CD4-positive, alpha-beta memory T cell (primary cell): ENCODE measurements at regions not wholly inside any gene's neighbourhood (a gene's known extent, or its start where the extent isn't known, plus 50 kb on each side); places are given as distances from the start of the nearest gene placed in this dataset.
"Not testable (repeated sequence)": the region's sequence is repeated elsewhere in the genome, so short reads cannot be mapped to it uniquely, and the experiment has no call there.

Experiments
- CTCF ChIA-PET: fragments of 350-600 bp; sonication (Branson Sonifier 250); formaldehyde crosslinking; loops from one replicate; lab custom pipeline; 2021; ENCODE audit warnings: inconsistent platforms; ENCODE audit not compliant: partially characterized antibody; lab: Charles Lee
- POLR2A ChIA-PET: fragments of 350-600 bp; sonication (Branson Sonifier 250); formaldehyde crosslinking; loops from one replicate; lab custom pipeline; 2021; ENCODE audit not compliant: partially characterized antibody; lab: Charles Lee
- DNase-seq, 5 donors: peaks; one replicate each; pipeline versions ENCODE4 v3.0.0 to v3.0.0-alpha.2; 2020 to 2022; ENCODE audit warnings: mixed read lengths in 1 of 5
- H3K27ac ChIP-seq: one replicate; pipeline ENCODE4 v1.7.0; 2013; ENCODE audit warnings: low read depth, low read length
- H3K27me3 ChIP-seq: 2 replicates; pipeline ENCODE4 v1.7.0; 2013; ENCODE audit warnings: mild to moderate bottlenecking, low read length, moderate library complexity; ENCODE audit not compliant: insufficient read depth
- H3K36me3 ChIP-seq: 2 replicates; pipeline ENCODE4 v1.7.0; 2013; ENCODE audit warnings: mild to moderate bottlenecking, low read length, moderate library complexity; ENCODE audit not compliant: insufficient read depth
- H3K4me1 ChIP-seq: 2 replicates; pipeline ENCODE4 v1.7.0; 2013; ENCODE audit warnings: mild to moderate bottlenecking, low read length, moderate library complexity; ENCODE audit not compliant: insufficient read depth
- H3K4me3 ChIP-seq, 2 donors: one replicate each; pipeline ENCODE4 v1.7.0; 2013; ENCODE audit warnings: low read length in 2 of 2, mild to moderate bottlenecking in 1 of 2
- H3K9me3 ChIP-seq, 2 donors: one replicate each; pipeline ENCODE4 v1.7.0; 2013; ENCODE audit warnings: low read length in 2 of 2, control low read depth in 1 of 2; ENCODE audit not compliant: control insufficient read depth in 1 of 2
- H3K27ac Mint-ChIP-seq, 7 donors: one replicate each; pipeline ENCODE4 v1.8.0; 2020 to 2021; ENCODE audit warnings: mixed read lengths in 7 of 7, mild to moderate bottlenecking in 6 of 7, inconsistent platforms in 3 of 7, moderate library complexity in 3 of 7
- H3K27me3 Mint-ChIP-seq, 2 donors: one replicate each; pipeline ENCODE4 v1.8.0; 2020 to 2021; ENCODE audit warnings: mixed read lengths in 2 of 2
- H3K36me3 Mint-ChIP-seq, 2 donors: one replicate each; pipeline ENCODE4 v1.8.0; 2020 to 2021; ENCODE audit warnings: mixed read lengths in 2 of 2, inconsistent platforms in 1 of 2, mild to moderate bottlenecking in 1 of 2
- H3K4me1 Mint-ChIP-seq, 4 donors: one replicate each; pipeline ENCODE4 v1.8.0; 2020 to 2021; ENCODE audit warnings: mixed read lengths in 4 of 4, mild to moderate bottlenecking in 1 of 4
- H3K4me3 Mint-ChIP-seq, 8 donors: one replicate each; pipeline ENCODE4 v1.8.0; 2020 to 2021; ENCODE audit warnings: mixed read lengths in 8 of 8, mild to moderate bottlenecking in 7 of 8, moderate library complexity in 6 of 8, inconsistent platforms in 3 of 8
- H3K9me3 Mint-ChIP-seq, 8 donors: one replicate each; pipeline ENCODE4 v1.8.0; 2020 to 2021; ENCODE audit warnings: mixed read lengths in 8 of 8, mild to moderate bottlenecking in 5 of 8, inconsistent platforms in 3 of 8, moderate library complexity in 1 of 8
- intact Hi-C: fragments of 100-400 bp; cut with micrococcal nuclease; formaldehyde crosslinking; loops from one replicate; pipeline ENCODE4 v1.15.1; 2023

DNA sequence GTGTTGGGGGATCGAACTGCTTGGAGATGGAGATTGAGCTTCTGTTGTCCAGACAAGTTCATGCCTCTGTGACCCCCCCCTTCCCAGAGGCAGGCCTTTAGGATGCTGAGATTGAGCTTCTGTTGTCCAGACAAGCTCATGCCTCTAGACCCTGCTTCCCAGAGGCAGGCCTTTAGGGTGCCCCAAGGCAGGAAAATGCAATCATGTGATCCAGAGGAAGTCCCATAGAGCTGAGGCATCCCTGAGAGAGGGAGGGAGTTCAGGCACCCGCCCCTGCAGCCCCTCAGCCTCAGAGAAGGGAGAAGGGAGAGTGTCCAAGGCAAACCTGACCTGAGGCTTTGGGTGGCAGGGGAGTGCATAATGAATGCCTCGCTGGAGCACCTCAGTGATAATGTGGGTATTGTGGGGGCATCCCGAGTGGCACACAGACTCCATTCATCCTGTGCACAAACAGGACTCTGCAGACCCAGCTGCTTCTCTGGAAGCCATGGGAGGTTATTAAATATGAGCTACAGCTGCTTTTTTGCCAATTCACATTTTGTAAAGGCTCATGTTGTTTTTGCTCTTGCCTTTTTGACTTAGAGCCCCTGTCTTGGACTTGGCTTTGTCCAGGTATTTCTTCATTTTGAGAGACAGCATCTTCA is 182.4 kb upstream of the IRF2BP2 start:
- DNase-seq, H3K27me3 Mint-ChIP-seq, H3K4me1 Mint-ChIP-seq, H3K9me3 Mint-ChIP-seq, H3K4me3 Mint-ChIP-seq, intact Hi-C loops, H3K36me3 Mint-ChIP-seq, H3K27ac ChIP-seq, H3K4me3 ChIP-seq, H3K27me3 ChIP-seq, H3K9me3 ChIP-seq, H3K4me1 ChIP-seq, H3K27ac Mint-ChIP-seq, POLR2A ChIA-PET, H3K36me3 ChIP-seq, CTCF ChIA-PET: not testable (repeated sequence)

DNA sequence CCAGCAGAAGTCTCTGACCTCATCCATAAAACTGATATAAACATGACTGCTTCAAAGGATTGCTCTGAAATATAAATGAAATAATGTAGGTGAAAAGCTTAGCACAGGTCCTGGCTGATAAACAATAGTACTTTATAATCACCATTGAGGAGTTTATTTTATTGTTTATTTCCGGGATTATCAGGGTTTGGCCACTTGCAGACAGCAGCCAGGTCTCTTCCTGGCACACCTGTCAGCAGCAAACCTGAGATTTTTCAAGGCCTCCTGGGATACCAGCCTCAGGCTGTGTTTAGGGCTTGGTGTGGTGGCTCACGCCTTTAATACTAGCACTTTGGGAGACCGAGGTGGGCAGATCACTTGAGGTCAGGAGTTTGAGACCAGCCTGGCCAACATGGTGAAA is 181.6 kb upstream of the IRF2BP2 start:
- H3K27ac ChIP-seq, H3K4me1 Mint-ChIP-seq, H3K9me3 Mint-ChIP-seq, H3K27me3 Mint-ChIP-seq, intact Hi-C loops, H3K36me3 ChIP-seq, H3K4me3 Mint-ChIP-seq, H3K27me3 ChIP-seq, H3K4me1 ChIP-seq, H3K4me3 ChIP-seq, CTCF ChIA-PET, H3K36me3 Mint-ChIP-seq, DNase-seq, H3K27ac Mint-ChIP-seq, H3K9me3 ChIP-seq, POLR2A ChIA-PET: not testable (repeated sequence)

DNA sequence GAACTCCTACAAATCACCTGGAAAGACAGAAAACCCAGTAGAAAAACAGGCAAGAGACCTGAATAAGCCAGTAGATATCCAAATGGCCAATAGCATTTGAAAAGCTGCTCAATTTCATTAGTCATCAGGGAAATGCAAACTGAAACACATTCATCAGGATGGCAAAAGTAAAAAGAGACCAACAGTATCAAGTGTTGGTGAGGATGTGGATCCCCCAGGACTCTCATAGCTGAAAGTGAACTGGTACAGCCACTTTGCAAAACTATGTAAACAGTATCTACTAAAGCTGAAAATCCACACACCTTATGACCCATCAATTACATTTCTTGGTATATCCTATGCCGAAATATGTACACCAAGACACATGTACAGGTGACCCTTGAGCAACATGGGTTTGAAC is 180.4 kb upstream of the IRF2BP2 start:
- H3K4me3 Mint-ChIP-seq, H3K9me3 Mint-ChIP-seq, H3K27me3 ChIP-seq, POLR2A ChIA-PET, H3K4me3 ChIP-seq, H3K36me3 Mint-ChIP-seq, H3K9me3 ChIP-seq, CTCF ChIA-PET, H3K4me1 ChIP-seq, intact Hi-C loops, H3K27ac ChIP-seq, H3K4me1 Mint-ChIP-seq, H3K36me3 ChIP-seq, H3K27me3 Mint-ChIP-seq, DNase-seq: not testable (repeated sequence)
- H3K27ac Mint-ChIP-seq: peak overlapping the region in 1 of 7 donors; percentile 35

- not testable (repeated sequence) for H3K36me3 Mint-ChIP-seq
Measured at GRCh38 chr1:234787011-234787584, 177.1 kb upstream of the IRF2BP2 start.

GRCh38 chr1:234785922-234786321 is 175.9 kb upstream of the IRF2BP2 start:
- H3K9me3 Mint-ChIP-seq, H3K4me1 Mint-ChIP-seq, intact Hi-C loops, H3K27me3 Mint-ChIP-seq, DNase-seq, H3K4me1 ChIP-seq, H3K9me3 ChIP-seq, CTCF ChIA-PET, H3K27ac Mint-ChIP-seq, H3K4me3 Mint-ChIP-seq, POLR2A ChIA-PET, H3K36me3 Mint-ChIP-seq, H3K4me3 ChIP-seq, H3K36me3 ChIP-seq, H3K27ac ChIP-seq: not testable (repeated sequence)
- peaks cover 13% of the 10 kb centered on the region for H3K27me3 ChIP-seq

More at GRCh38 chr1:234787011-234787584, 177.1 kb upstream of the IRF2BP2 start:
- CTCF ChIA-PET, H3K36me3 ChIP-seq, H3K9me3 ChIP-seq, POLR2A ChIA-PET, DNase-seq, H3K4me3 Mint-ChIP-seq, H3K27ac Mint-ChIP-seq, H3K27me3 Mint-ChIP-seq, H3K4me3 ChIP-seq, H3K9me3 Mint-ChIP-seq, H3K27ac ChIP-seq, intact Hi-C loops, H3K27me3 ChIP-seq, H3K4me1 ChIP-seq, H3K4me1 Mint-ChIP-seq: not testable (repeated sequence)

GRCh38 chr1:234785471-234785919 is 175.5 kb upstream of the IRF2BP2 start:
- POLR2A ChIA-PET, CTCF ChIA-PET, DNase-seq, H3K9me3 ChIP-seq, H3K27ac Mint-ChIP-seq, H3K36me3 Mint-ChIP-seq, intact Hi-C loops, H3K4me3 Mint-ChIP-seq, H3K27ac ChIP-seq, H3K4me3 ChIP-seq, H3K9me3 Mint-ChIP-seq, H3K4me1 Mint-ChIP-seq, H3K36me3 ChIP-seq, H3K4me1 ChIP-seq, H3K27me3 Mint-ChIP-seq: not testable (repeated sequence)
- H3K27me3 ChIP-seq: peaks cover 18% of the 10 kb centered on the region

DNA sequence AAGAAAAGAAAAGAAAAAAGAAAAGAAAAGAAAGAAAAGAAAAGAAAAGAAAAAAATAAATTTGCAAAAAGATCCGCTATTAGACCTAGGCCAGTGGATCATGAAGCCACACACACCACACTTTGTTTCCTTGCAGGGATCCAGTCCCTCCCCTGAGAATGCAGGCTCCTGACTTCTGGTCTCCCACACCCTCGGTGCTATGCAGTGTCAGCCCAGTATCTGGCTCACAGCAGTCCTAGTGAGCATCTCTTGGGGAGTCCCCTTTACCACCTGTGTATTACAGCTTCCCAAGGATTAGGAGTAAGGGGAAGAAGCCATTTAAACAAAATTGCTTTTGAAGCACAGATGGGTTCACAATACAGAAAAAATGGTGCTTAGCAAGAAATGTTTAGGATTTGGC is 174.1 kb upstream of the IRF2BP2 start:
- H3K9me3 Mint-ChIP-seq, H3K36me3 ChIP-seq, DNase-seq, POLR2A ChIA-PET, H3K9me3 ChIP-seq, H3K27ac ChIP-seq, intact Hi-C loops, H3K4me1 ChIP-seq, H3K27me3 Mint-ChIP-seq, H3K4me3 Mint-ChIP-seq, H3K4me1 Mint-ChIP-seq, H3K36me3 Mint-ChIP-seq, H3K4me3 ChIP-seq, CTCF ChIA-PET, H3K27ac Mint-ChIP-seq: not testable (repeated sequence)
- peaks cover 20% of the 10 kb centered on the region for H3K27me3 ChIP-seq

DNA sequence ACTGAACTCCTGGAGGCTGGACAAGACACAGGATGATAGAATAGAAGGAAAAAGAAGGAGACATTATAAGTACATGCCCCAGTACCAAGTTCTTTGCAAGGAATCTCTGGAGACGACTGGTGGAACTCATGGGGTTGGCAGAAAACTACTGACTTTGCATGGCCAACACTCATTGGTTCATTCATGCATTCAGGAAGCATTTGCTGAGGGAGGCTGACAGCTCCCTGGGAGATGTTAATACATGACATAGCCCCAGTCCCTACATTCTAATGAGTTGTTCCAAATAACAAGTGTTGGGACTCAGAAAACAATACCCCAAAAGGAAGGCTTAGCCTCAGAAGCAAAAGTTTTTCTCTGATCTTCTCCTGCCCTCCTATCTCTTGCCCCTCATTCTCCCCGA is 172.8 kb upstream of the IRF2BP2 start:
- DNase-seq: no peak
- H3K4me3 Mint-ChIP-seq: no peak overlapping the region
- CTCF ChIA-PET: no interaction called here

More for the DNA sequence above, 172.8 kb upstream of the IRF2BP2 start:
- no peaks in the 10 kb centered on the region for H3K36me3 Mint-ChIP-seq
- intact Hi-C loops: no loop called here
- Histone ChIP-seq H3K27ac (no peak overlapping the region), H3K4me3 (no peak overlapping the region), H3K4me1 (peaks cover 9% of the 10 kb centered on the region), H3K27me3 (peaks cover 20% of the 10 kb centered on the region), H3K9me3 (no peaks in the 10 kb centered on the region), H3K36me3 (no peaks in the 10 kb centered on the region)
- H3K27ac Mint-ChIP-seq: no peak overlapping the region
- no peaks in the 10 kb centered on the region for H3K27me3 Mint-ChIP-seq
- no peaks in the 10 kb centered on the region for H3K4me1 Mint-ChIP-seq
- no peaks in the 10 kb centered on the region for H3K9me3 Mint-ChIP-seq
- POLR2A ChIA-PET: no interaction called here
